SK-N-SH (cell line): ENCODE measurements at regions not wholly inside any gene's neighbourhood (a gene's known extent, or its start where the extent isn't known, plus 50 kb on each side); places are given as distances from the start of the nearest gene placed in this dataset.

Source experiments
- CTCF ChIA-PET: fragments of 300-600, 350-600 bp; formaldehyde crosslinking; extraction: SDS; loops from one replicate; lab custom pipeline; 2021; lab: Yijun Ruan, JAX
- POLR2A ChIA-PET: fragments of 350-600 bp; sonication (Branson Sonifier 250); formaldehyde crosslinking; extraction: SDS; loops from one replicate; lab custom pipeline; 2020; ENCODE audit warnings: antibody characterized with exemption, inconsistent platforms; lab: Yijun Ruan, JAX
- DNase-seq: peaks from one replicate; pipeline ENCODE4 v3.0.0; 2012
- H2AFZ ChIP-seq: fragments of 200-600 bp; sonication (generic); 2 replicates; pipeline ENCODE4 v1.8.1; 2016; ENCODE audit warnings: antibody characterized with exemption, mild to moderate bottlenecking, low read depth
- H3F3A ChIP-seq: fragments of 200-600 bp; sonication (generic); replicated peaks from 2 replicates; pipeline ENCODE3; 2016; ENCODE audit warnings: antibody characterized with exemption, mild to moderate bottlenecking; ENCODE audit not compliant: insufficient read depth
- H3K27ac ChIP-seq, 2 experiments: fragments of 200-500 bp in 1 of 2; fragments of 200-600 bp in 1 of 2; sonication (Bioruptor generic) in 1 of 2; sonication (generic), shearing (Covaris generic) in 1 of 2; 2 replicates each; pipeline versions ENCODE4 v1.5.1 to v1.6.1; 2014 to 2016; ENCODE audit warnings: low read depth in 2 of 2, inconsistent platforms in 1 of 2, low read length in 1 of 2, mild to moderate bottlenecking in 1 of 2, mixed read lengths in 1 of 2
- H3K27me3 ChIP-seq: fragments of 200-600 bp; sonication (generic), shearing (Covaris generic); 2 replicates; pipeline ENCODE4 v1.6.1; 2016; ENCODE audit warnings: mixed run types; ENCODE audit not compliant: insufficient read depth
- H3K36me3 ChIP-seq, 2 experiments: fragments of 200-500 bp in 1 of 2; fragments of 200-600 bp in 1 of 2; sonication (Bioruptor generic) in 1 of 2; sonication (generic) in 1 of 2; replicated peaks in 1 of 2; 2 replicates each; pipeline versions ENCODE3 to v1.5.1; 2014 to 2016; ENCODE audit warnings: low read length in 1 of 2, mild to moderate bottlenecking in 1 of 2; ENCODE audit not compliant: insufficient read depth in 2 of 2, control insufficient read depth in 1 of 2
- H3K4me1 ChIP-seq, 2 experiments: fragments of 200-500 bp in 1 of 2; fragments of 200-600 bp in 1 of 2; sonication (Bioruptor generic) in 1 of 2; sonication (generic), shearing (Covaris generic) in 1 of 2; 2 replicates each; pipeline versions ENCODE4 v1.5.1 to v1.6.1; 2014 to 2016; ENCODE audit warnings: low read depth in 1 of 2, low read length in 1 of 2, mixed run types in 1 of 2; ENCODE audit not compliant: insufficient read depth in 2 of 2, control insufficient read depth in 1 of 2
- H3K4me2 ChIP-seq: fragments of 200-600 bp; sonication (generic), shearing (Covaris generic); 2 replicates; pipeline ENCODE4 v1.6.1; 2017; ENCODE audit warnings: mixed run types
- H3K4me3 ChIP-seq, 2 experiments: fragments of 200-500 bp in 1 of 2; fragments of 200-600 bp in 1 of 2; sonication (Bioruptor generic) in 1 of 2; sonication (generic), shearing (Covaris generic) in 1 of 2; 2 replicates each; pipeline versions ENCODE4 v1.5.1 to v1.8.1; 2014 to 2016; ENCODE audit warnings: low read depth in 2 of 2, inconsistent platforms in 1 of 2, low read length in 1 of 2, mild to moderate bottlenecking in 1 of 2, mixed read lengths in 1 of 2, moderate library complexity in 1 of 2
- H3K79me2 ChIP-seq: fragments of 200-600 bp; sonication (generic); 2 replicates; pipeline ENCODE4 v1.8.1; 2017; ENCODE audit warnings: mild to moderate bottlenecking; ENCODE audit not compliant: insufficient read depth
- H3K9ac ChIP-seq: fragments of 200-600 bp; sonication (generic); 2 replicates; pipeline ENCODE4 v1.6.1; 2017; ENCODE audit warnings: mixed run types
- H3K9me2 ChIP-seq: fragments of 200-600 bp; sonication (generic); 2 replicates; pipeline ENCODE4 v1.6.1; 2017; ENCODE audit warnings: mixed run types
- H3K9me3 ChIP-seq: fragments of 200-600 bp; sonication (generic); 2 replicates; pipeline ENCODE4 v1.6.1; 2017; ENCODE audit warnings: mixed run types, mild to moderate bottlenecking, moderate library complexity
- H4K20me1 ChIP-seq: fragments of 200-600 bp; sonication (generic); 2 replicates; pipeline ENCODE4 v1.6.1; 2017; ENCODE audit warnings: mild to moderate bottlenecking, mixed run types; ENCODE audit not compliant: insufficient read depth
- CHD2 ChIP-seq: fragments of 150-350 bp; IDR thresholded peaks from 2 replicates; pipeline ENCODE4 v1.6.1; 2018; ENCODE audit warnings: low read length; ENCODE audit not compliant: partially characterized antibody
- CTCF ChIP-seq: fragments of 200-600 bp; sonication (generic); IDR thresholded peaks from 2 replicates; pipeline ENCODE4 v1.6.1; 2017; ENCODE audit warnings: antibody characterized with exemption, mild to moderate bottlenecking, moderate library complexity
- EP300 ChIP-seq, 2 experiments: IDR thresholded peaks; 2 replicates each; pipeline versions ENCODE4 v1.4.0 to v1.6.1; 2012; ENCODE audit warnings: borderline replicate concordance in 1 of 2, low read depth in 1 of 2, low read length in 1 of 2
- EZH2phosphoT487 ChIP-seq: fragments of 200-600 bp; sonication (generic); IDR thresholded peaks from 2 replicates; pipeline ENCODE4 v1.6.1; 2017; ENCODE audit warnings: low read depth, mixed run types, mild to moderate bottlenecking, antibody characterized with exemption, moderate library complexity, borderline replicate concordance
- FOXM1 ChIP-seq: IDR thresholded peaks from 2 replicates; pipeline ENCODE4 v1.4.0; 2012; ENCODE audit warnings: low read depth, mild to moderate bottlenecking
- GABPA ChIP-seq: IDR thresholded peaks from 2 replicates; pipeline ENCODE4 v1.4.0; 2012; ENCODE audit warnings: low read depth, mild to moderate bottlenecking
- IRF3 ChIP-seq: fragments of 150-350 bp; IDR thresholded peaks from 2 replicates; pipeline ENCODE4 v1.6.1; 2016; ENCODE audit warnings: mild to moderate bottlenecking, low read depth, low read length
- MEF2A ChIP-seq: IDR thresholded peaks from 2 replicates; pipeline ENCODE4 v1.4.0; 2012; ENCODE audit warnings: low read depth, borderline replicate concordance
- PBX3 ChIP-seq: IDR thresholded peaks from 2 replicates; pipeline ENCODE4; 2012
- RAD21 ChIP-seq: IDR thresholded peaks from 2 replicates; pipeline ENCODE4 v1.6.1; 2012; ENCODE audit warnings: mild to moderate bottlenecking, low read length
- REST ChIP-seq: IDR thresholded peaks from 2 replicates; pipeline ENCODE4 v1.6.1; 2012; ENCODE audit warnings: mild to moderate bottlenecking, low read depth, low read length, moderate library complexity
- TCF12 ChIP-seq: IDR thresholded peaks from 2 replicates; pipeline ENCODE4 v1.4.0; 2012
- USF2 ChIP-seq: fragments of 150-350 bp; IDR thresholded peaks from 2 replicates; pipeline ENCODE4 v1.6.1; 2017; ENCODE audit warnings: antibody characterized with exemption, low read length, low read depth, borderline replicate concordance
- WGBS: methylation state at CpG from one replicate; pipeline ENCODE4 v1.1.6; 2017; ENCODE audit warnings: low lambda C conversion rate; 5-methylcytosine and 5-hydroxymethylcytosine counted together

- no peak overlapping the region for H3K4me3 ChIP-seq
- H3K9me3 ChIP-seq, result no peaks in the 10 kb centered on the region
- no peak overlapping the region for H3K9ac ChIP-seq
- H3K4me1 ChIP-seq, result peaks cover 3 to 18% of the 10 kb centered on the region in 2 experiments; a peak in 2 of 4 replicates
- no peaks in the 10 kb centered on the region for H4K20me1 ChIP-seq
- H3K27ac ChIP-seq, result no peak overlapping the region
- 47% methylated on average over 3 of the region's 3 CpGs for WGBS
- H3K79me2 ChIP-seq, result no peaks in the 10 kb centered on the region
- no peak overlapping the region for H2AFZ ChIP-seq
- POLR2A ChIA-PET, result no interaction called here
- CTCF ChIA-PET, result interaction anchor here (0.8 to 1.4 kb wide), 2 partner anchors 17 to 22 kb away, joined by 3 read pairs; no protein-coding TSS in a partner anchor
- H3K36me3 ChIP-seq, result no peaks in the 10 kb centered on the region
- no peak for DNase-seq
- no peaks in the 10 kb centered on the region for H3K27me3 ChIP-seq
- no peaks in the 10 kb centered on the region for H3F3A ChIP-seq
- H3K4me2 ChIP-seq, result no peak overlapping the region
- H3K9me2 ChIP-seq, result no peaks in the 10 kb centered on the region
- TF ChIP-seq USF2 (no peak), PBX3 (no peak), TCF12 (no peak)
Measured at GRCh38 chr13:109273326-109273751, 513.0 kb downstream of the IRS2 start.

- H4K20me1 ChIP-seq, result no peaks in the 10 kb centered on the region
- H3K9me2 ChIP-seq, result no peaks in the 10 kb centered on the region
- no peak overlapping the region for H2AFZ ChIP-seq
- ChIA-PET POLR2A (no interaction called here), CTCF (interaction anchor here (1.0 kb wide), 1 partner anchor 27 kb away, joined by 3 read pairs; no protein-coding TSS in a partner anchor)
- H3K36me3 ChIP-seq, result no peaks in the 10 kb centered on the region
- no peak for DNase-seq
- H3K27me3 ChIP-seq, result no peaks in the 10 kb centered on the region
- peaks cover 3 to 18% of the 10 kb centered on the region in 2 experiments; a peak in 2 of 4 replicates for H3K4me1 ChIP-seq
- no peak overlapping the region for H3K4me2 ChIP-seq
- H3K9ac ChIP-seq, result no peak overlapping the region
- H3K9me3 ChIP-seq, result no peaks in the 10 kb centered on the region
- no peak overlapping the region for H3K4me3 ChIP-seq
- H3K79me2 ChIP-seq, result no peaks in the 10 kb centered on the region
- H3K27ac ChIP-seq, result no peak overlapping the region
- 70% methylated on average over 6 of the region's 6 CpGs for WGBS
- no peaks in the 10 kb centered on the region for H3F3A ChIP-seq
- TF ChIP-seq EP300 (IDR thresholded peaks at IDR 0.05; ENCODE audit: borderline replicate concordance in 1 of 2, low read depth in 1 of 2, low read length in 1 of 2) (no peak), CTCF (no peak), IRF3 (no peak), FOXM1 (no peak), RAD21 (no peak), GABPA (no peak), MEF2A (no peak), EZH2phosphoT487 (no peak), USF2 (no peak), PBX3 (no peak), REST (no peak), CHD2 (no peak), TCF12 (no peak)
Measured at GRCh38 chr13:109272595-109273325, 513.6 kb downstream of the IRS2 start.
